GM23338 (cell line): ENCODE measurements at regions not wholly inside any gene's neighbourhood (a gene's known extent, or its start where the extent isn't known, plus 50 kb on each side); places are given as distances from the start of the nearest gene placed in this dataset.

ENCODE experiments used
- ATAC-seq: fragments of 200-7000 bp; cut with Tn5 transposase; 3 replicates; pipeline ENCODE4 v1.9.1; 2020
- DNase-seq: peaks from one replicate; pipeline ENCODE4 v3.0.0-alpha.2; 2015; ENCODE audit warnings: low spot score
- H2AFZ ChIP-seq: fragments of 200-600 bp; sonication (generic); 2 replicates; pipeline ENCODE4 v1.8.0; 2016; ENCODE audit warnings: antibody characterized with exemption, mild to moderate bottlenecking, moderate library complexity
- H3F3A ChIP-seq: fragments of 200-600 bp; sonication (generic); replicated peaks from 2 replicates; pipeline ENCODE4 v1.8.0; 2017; ENCODE audit warnings: antibody characterized with exemption, mixed run types, low read depth
- H3K27ac ChIP-seq: fragments of 200-600 bp; sonication (generic); 2 replicates; pipeline ENCODE4 v1.6.1; 2016; ENCODE audit warnings: low read depth
- H3K27me3 ChIP-seq: fragments of 200-600 bp; sonication (generic); 2 replicates; pipeline ENCODE4 v1.8.0; 2016; ENCODE audit warnings: mild to moderate bottlenecking, mixed run types, moderate library complexity; ENCODE audit not compliant: insufficient read depth
- H3K36me3 ChIP-seq: fragments of 200-600 bp; sonication (generic); 2 replicates; pipeline ENCODE4 v1.8.0; 2016; ENCODE audit warnings: mild to moderate bottlenecking; ENCODE audit not compliant: insufficient read depth
- H3K4me1 ChIP-seq: fragments of 200-600 bp; sonication (generic); 2 replicates; pipeline ENCODE4 v1.8.0; 2016; ENCODE audit warnings: mild to moderate bottlenecking, moderate library complexity; ENCODE audit not compliant: insufficient read depth
- H3K4me2 ChIP-seq: fragments of 200-600 bp; sonication (generic); 2 replicates; pipeline ENCODE4 v1.7.1; 2017; ENCODE audit warnings: mixed run types
- H3K4me3 ChIP-seq: fragments of 200-600 bp; sonication (generic); 2 replicates; pipeline ENCODE4 v1.6.1; 2016; ENCODE audit warnings: mixed run types
- H3K79me2 ChIP-seq: fragments of 200-600 bp; sonication (generic); replicated peaks from 2 replicates; pipeline ENCODE4 v1.8.0; 2017; ENCODE audit warnings: mild to moderate bottlenecking; ENCODE audit not compliant: insufficient read depth
- H3K9me2 ChIP-seq: fragments of 200-600 bp; sonication (generic); 2 replicates; pipeline ENCODE4 v1.8.0; 2017; ENCODE audit not compliant: insufficient read depth
- H4K20me1 ChIP-seq: fragments of 200-600 bp; sonication (generic); replicated peaks from 2 replicates; pipeline ENCODE4 v1.8.0; 2017; ENCODE audit warnings: mild to moderate bottlenecking; ENCODE audit not compliant: insufficient read depth
- H3K27ac Mint-ChIP-seq: 2 replicates; pipeline ENCODE4 v1.8.0; 2020; ENCODE audit warnings: inconsistent platforms, mild to moderate bottlenecking, moderate library complexity, mixed read lengths
- H3K27me3 Mint-ChIP-seq: 3 replicates; pipeline ENCODE4 v1.8.0; 2022; ENCODE audit warnings: low read depth, mild to moderate bottlenecking, moderate library complexity, mixed read lengths, inconsistent platforms; ENCODE audit not compliant: insufficient read depth, poor library complexity
- H3K36me3 Mint-ChIP-seq: 3 replicates; pipeline ENCODE4 v1.8.0; 2021; ENCODE audit warnings: low read depth, mild to moderate bottlenecking, inconsistent platforms, moderate library complexity, mixed read lengths
- H3K4me1 Mint-ChIP-seq: 3 replicates; pipeline ENCODE4 v1.8.0; 2020; ENCODE audit warnings: mild to moderate bottlenecking, inconsistent platforms, mixed read lengths
- H3K4me3 Mint-ChIP-seq: 3 replicates; pipeline ENCODE4 v1.8.0; 2021; ENCODE audit warnings: moderate library complexity, mild to moderate bottlenecking, inconsistent platforms, mixed read lengths
- H3K9me3 Mint-ChIP-seq: 3 replicates; pipeline ENCODE4 v1.8.0; 2020; ENCODE audit warnings: moderate library complexity, mild to moderate bottlenecking, inconsistent platforms, mixed read lengths
- EZH2 ChIP-seq: fragments of 200-600 bp; sonication (generic); IDR thresholded peaks from one replicate; pipeline ENCODE4 v1.8.0; 2017; ENCODE audit warnings: antibody characterized with exemption, mild to moderate bottlenecking, low read depth; ENCODE audit not compliant: unreplicated experiment
- EZH2phosphoT487 ChIP-seq: fragments of 200-600 bp; sonication (generic); IDR thresholded peaks from one replicate; pipeline ENCODE4 v1.8.1; 2018; ENCODE audit warnings: antibody characterized with exemption; ENCODE audit not compliant: unreplicated experiment
- TF ChIP-seq, protein P1 (sequence below): fragments of 250-450 bp; sonication (Bioruptor Pico); IDR thresholded peaks from 2 replicates; pipeline ENCODE4 v1.5.0; 2020; ENCODE audit warnings: mild to moderate bottlenecking, moderate library complexity
- TF ChIP-seq, protein P2 (sequence below), 2 experiments: fragments of 200-600 bp in 1 of 2; sonication (generic) in 1 of 2; conservative IDR thresholded peaks; 2 replicates each; pipeline versions ENCODE4 v1.5.1 to v1.6.1; 2016 to 2017; ENCODE audit warnings: antibody characterized with exemption in 2 of 2, low read depth in 2 of 2, mild to moderate bottlenecking in 2 of 2, moderate library complexity in 1 of 2

DNA sequence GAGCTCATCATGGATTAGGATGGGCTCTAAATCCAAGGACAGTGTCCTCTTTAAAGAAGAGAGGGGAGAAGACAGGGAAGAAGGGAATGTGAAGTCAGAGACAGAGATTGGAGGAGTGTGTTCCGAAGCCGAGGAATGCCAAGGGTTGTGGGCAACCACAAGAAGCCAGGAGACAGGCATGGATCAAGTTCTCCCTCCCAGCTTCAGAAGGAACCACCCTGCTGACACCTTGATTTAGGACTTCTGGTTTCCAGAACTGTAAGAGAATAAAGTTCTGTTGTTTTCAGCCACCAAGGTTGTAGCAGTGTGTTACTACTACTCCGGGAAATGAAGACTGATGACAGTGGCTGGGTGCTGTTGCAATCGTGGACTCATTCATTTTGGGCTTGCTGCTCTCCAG, 120.1 kb downstream of the RPS12 start (continued):
- TF ChIP-seq, protein P1, sequence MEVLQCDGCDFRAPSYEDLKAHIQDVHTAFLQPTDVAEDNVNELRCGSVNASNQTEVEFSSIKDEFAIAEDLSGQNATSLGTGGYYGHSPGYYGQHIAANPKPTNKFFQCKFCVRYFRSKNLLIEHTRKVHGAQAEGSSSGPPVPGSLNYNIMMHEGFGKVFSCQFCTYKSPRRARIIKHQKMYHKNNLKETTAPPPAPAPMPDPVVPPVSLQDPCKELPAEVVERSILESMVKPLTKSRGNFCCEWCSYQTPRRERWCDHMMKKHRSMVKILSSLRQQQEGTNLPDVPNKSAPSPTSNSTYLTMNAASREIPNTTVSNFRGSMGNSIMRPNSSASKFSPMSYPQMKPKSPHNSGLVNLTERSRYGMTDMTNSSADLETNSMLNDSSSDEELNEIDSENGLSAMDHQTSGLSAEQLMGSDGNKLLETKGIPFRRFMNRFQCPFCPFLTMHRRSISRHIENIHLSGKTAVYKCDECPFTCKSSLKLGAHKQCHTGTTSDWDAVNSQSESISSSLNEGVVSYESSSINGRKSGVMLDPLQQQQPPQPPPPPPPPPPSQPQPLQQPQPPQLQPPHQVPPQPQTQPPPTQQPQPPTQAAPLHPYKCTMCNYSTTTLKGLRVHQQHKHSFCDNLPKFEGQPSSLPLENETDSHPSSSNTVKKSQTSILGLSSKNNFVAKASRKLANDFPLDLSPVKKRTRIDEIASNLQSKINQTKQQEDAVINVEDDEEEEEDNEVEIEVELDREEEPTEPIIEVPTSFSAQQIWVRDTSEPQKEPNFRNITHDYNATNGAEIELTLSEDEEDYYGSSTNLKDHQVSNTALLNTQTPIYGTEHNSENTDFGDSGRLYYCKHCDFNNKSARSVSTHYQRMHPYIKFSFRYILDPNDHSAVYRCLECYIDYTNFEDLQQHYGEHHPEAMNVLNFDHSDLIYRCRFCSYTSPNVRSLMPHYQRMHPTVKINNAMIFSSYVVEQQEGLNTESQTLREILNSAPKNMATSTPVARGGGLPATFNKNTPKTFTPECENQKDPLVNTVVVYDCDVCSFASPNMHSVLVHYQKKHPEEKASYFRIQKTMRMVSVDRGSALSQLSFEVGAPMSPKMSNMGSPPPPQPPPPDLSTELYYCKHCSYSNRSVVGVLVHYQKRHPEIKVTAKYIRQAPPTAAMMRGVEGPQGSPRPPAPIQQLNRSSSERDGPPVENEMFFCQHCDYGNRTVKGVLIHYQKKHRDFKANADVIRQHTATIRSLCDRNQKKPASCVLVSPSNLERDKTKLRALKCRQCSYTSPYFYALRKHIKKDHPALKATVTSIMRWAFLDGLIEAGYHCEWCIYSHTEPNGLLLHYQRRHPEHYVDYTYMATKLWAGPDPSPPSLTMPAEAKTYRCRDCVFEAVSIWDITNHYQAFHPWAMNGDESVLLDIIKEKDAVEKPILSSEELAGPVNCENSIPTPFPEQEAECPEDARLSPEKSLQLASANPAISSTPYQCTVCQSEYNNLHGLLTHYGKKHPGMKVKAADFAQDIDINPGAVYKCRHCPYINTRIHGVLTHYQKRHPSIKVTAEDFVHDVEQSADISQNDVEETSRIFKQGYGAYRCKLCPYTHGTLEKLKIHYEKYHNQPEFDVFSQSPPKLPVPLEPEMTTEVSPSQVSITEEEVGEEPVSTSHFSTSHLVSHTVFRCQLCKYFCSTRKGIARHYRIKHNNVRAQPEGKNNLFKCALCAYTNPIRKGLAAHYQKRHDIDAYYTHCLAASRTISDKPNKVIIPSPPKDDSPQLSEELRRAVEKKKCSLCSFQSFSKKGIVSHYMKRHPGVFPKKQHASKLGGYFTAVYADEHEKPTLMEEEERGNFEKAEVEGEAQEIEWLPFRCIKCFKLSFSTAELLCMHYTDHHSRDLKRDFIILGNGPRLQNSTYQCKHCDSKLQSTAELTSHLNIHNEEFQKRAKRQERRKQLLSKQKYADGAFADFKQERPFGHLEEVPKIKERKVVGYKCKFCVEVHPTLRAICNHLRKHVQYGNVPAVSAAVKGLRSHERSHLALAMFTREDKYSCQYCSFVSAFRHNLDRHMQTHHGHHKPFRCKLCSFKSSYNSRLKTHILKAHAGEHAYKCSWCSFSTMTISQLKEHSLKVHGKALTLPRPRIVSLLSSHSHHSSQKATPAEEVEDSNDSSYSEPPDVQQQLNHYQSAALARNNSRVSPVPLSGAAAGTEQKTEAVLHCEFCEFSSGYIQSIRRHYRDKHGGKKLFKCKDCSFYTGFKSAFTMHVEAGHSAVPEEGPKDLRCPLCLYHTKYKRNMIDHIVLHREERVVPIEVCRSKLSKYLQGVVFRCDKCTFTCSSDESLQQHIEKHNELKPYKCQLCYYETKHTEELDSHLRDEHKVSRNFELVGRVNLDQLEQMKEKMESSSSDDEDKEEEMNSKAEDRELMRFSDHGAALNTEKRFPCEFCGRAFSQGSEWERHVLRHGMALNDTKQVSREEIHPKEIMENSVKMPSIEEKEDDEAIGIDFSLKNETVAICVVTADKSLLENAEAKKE (CRISPR knock-in tag), result no peak
- no peak for TF ChIP-seq EZH2
- TF ChIP-seq EZH2phosphoT487, result no peak
- TF ChIP-seq, protein P2, sequence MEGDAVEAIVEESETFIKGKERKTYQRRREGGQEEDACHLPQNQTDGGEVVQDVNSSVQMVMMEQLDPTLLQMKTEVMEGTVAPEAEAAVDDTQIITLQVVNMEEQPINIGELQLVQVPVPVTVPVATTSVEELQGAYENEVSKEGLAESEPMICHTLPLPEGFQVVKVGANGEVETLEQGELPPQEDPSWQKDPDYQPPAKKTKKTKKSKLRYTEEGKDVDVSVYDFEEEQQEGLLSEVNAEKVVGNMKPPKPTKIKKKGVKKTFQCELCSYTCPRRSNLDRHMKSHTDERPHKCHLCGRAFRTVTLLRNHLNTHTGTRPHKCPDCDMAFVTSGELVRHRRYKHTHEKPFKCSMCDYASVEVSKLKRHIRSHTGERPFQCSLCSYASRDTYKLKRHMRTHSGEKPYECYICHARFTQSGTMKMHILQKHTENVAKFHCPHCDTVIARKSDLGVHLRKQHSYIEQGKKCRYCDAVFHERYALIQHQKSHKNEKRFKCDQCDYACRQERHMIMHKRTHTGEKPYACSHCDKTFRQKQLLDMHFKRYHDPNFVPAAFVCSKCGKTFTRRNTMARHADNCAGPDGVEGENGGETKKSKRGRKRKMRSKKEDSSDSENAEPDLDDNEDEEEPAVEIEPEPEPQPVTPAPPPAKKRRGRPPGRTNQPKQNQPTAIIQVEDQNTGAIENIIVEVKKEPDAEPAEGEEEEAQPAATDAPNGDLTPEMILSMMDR (conservative IDR thresholded peaks at IDR 0.05; ENCODE audit: low read depth in 2 of 2), result no peak

DNA sequence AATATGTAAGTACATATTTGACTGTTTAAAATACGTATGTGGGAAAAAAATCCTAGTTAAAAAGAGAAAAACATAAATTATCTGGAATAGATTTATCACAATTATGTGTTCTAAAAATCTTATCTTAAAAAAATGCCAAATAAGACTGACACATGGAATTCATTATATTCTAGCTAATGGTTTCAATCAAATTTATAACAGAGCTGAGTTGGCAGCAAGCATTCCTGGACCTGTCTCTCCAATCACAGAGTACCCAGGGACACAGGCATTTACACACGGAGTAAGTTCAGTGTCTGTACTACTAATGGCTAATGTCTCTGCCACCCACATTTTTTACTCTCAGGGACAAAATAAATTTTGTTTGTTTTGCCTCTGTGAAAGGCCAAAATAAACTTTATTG, 122.3 kb downstream of the RPS12 start:
- Mint-ChIP-seq H3K4me1 (peaks cover 22% of the 10 kb centered on the region), H3K9me3 (no peaks in the 10 kb centered on the region)
- TF ChIP-seq, protein P2 (conservative IDR thresholded peaks at IDR 0.05; ENCODE audit: low read depth in 2 of 2), result no peak
- TF ChIP-seq, protein P1 (CRISPR knock-in tag), result no peak

More for the DNA sequence above, 122.3 kb downstream of the RPS12 start:
- ATAC-seq, result no peak
- H4K20me1 ChIP-seq, result no peaks in the 10 kb centered on the region
- no peaks in the 10 kb centered on the region for H3K79me2 ChIP-seq
- H3K27me3 ChIP-seq, result no peaks in the 10 kb centered on the region
- no peak for DNase-seq
- no peak overlapping the region for H3K27ac ChIP-seq
- no peak overlapping the region for H3K4me3 ChIP-seq
- 0 out of 2 replicates have a peak, but pooled peaks cover 5% of the 10 kb centered on the region for H3K4me1 ChIP-seq
- no peak overlapping the region for H3K4me2 ChIP-seq
- no peaks in the 10 kb centered on the region for H3K36me3 ChIP-seq
- Mint-ChIP-seq H3K4me3 (no peak overlapping the region), H3K27ac (no peak overlapping the region), H3K27me3 (peaks cover under 1% of the 10 kb centered on the region), H3K36me3 (no peaks in the 10 kb centered on the region)
- no peaks in the 10 kb centered on the region for H3F3A ChIP-seq
- H3K9me2 ChIP-seq, result peaks cover 9% of the 10 kb centered on the region; the same call in 1 of the 2 replicates
- H2AFZ ChIP-seq, result no peak overlapping the region
